HepG2 (cell line): ENCODE measurements at regions not wholly inside any gene's neighbourhood (a gene's known extent, or its start where the extent isn't known, plus 50 kb on each side); places are given as distances from the start of the nearest gene placed in this dataset.

Source experiments
- ATAC-seq: fragments of 200-7000 bp; cut with Tn5 transposase; 3 replicates; pipeline ENCODE4 v1.9.1; 2020; ENCODE audit warnings: mild to moderate bottlenecking, moderate library complexity
- BruUV-seq: library from RNA; stranded (reverse); fragments of 400-500 nt; replicated peaks from 2 replicates; lab custom pipeline; 2021; lab: Mats Ljungman, UMichigan
- CTCF ChIA-PET: fragments of 300-600 bp; formaldehyde crosslinking; extraction: SDS; loops from one replicate; lab custom pipeline; 2021; ENCODE audit warnings: low total read pairs, inconsistent platforms, low intra/inter-chr PET ratio; lab: Yijun Ruan, JAX
- POLR2A ChIA-PET: fragments of 350-600 bp; sonication (Branson Sonifier 250); formaldehyde crosslinking; loops from one replicate; lab custom pipeline; 2020; ENCODE audit warnings: antibody characterized with exemption, inconsistent platforms; lab: Yijun Ruan, JAX
- DNase-seq: peaks from one replicate; pipeline ENCODE4 v3.0.0-alpha.2; 2015; ENCODE audit warnings: low spot score
- FAIRE-seq: peaks from 3 replicates; lab custom pipeline; 2011; peaks lifted over from hg19 to GRCh38; lab: Jason Lieb, UNC
- H2AFZ ChIP-seq: one replicate; pipeline ENCODE4 v1.6.1; 2011; ENCODE audit warnings: low read length, inconsistent platforms
- H3K27ac ChIP-seq: fragments of 300-600 bp; 3 replicates; pipeline ENCODE4 v1.8.0; 2011; ENCODE audit warnings: mixed run types, mild to moderate bottlenecking, mixed read lengths, low read length, inconsistent platforms; ENCODE audit not compliant: insufficient read depth; ENCODE audit errors: extremely low read length
- H3K27me3 ChIP-seq, 2 experiments: fragments of 200-600 bp in 1 of 2; 2 replicates in 1 of 2; 3 replicates in 1 of 2; pipeline versions ENCODE4 v1.6.0 to v1.8.0; 2011; ENCODE audit warnings: low read length in 2 of 2, mild to moderate bottlenecking in 2 of 2, moderate library complexity in 2 of 2, inconsistent platforms in 1 of 2; ENCODE audit not compliant: insufficient read depth in 2 of 2, control insufficient read depth in 1 of 2
- H3K36me3 ChIP-seq, 2 experiments: fragments of 200-600 bp in 1 of 2; replicated peaks in 1 of 2; 2 replicates in 1 of 2; 3 replicates in 1 of 2; pipeline versions ENCODE4 v1.5.1 to v1.8.0; 2011; ENCODE audit warnings: low read length in 2 of 2, inconsistent platforms in 1 of 2; ENCODE audit not compliant: insufficient read depth in 2 of 2, control insufficient read depth in 1 of 2
- H3K4me1 ChIP-seq: 2 replicates; pipeline ENCODE4 v1.5.1; 2012; ENCODE audit warnings: low read length, inconsistent platforms; ENCODE audit not compliant: insufficient read depth
- H3K4me2 ChIP-seq: 2 replicates; pipeline ENCODE4 v1.6.0; 2011; ENCODE audit warnings: low read depth, low read length, inconsistent platforms
- H3K4me3 ChIP-seq, 3 experiments: fragments of 200-600 bp in 1 of 3; sonication (generic), shearing (Covaris generic) in 1 of 3; replicated peaks in 1 of 3; 2 replicates each; pipeline ENCODE4 v1.5.1; 2011 to 2016; ENCODE audit warnings: low read length in 3 of 3, inconsistent platforms in 2 of 3, low read depth in 2 of 3, mild to moderate bottlenecking in 2 of 3, control low read depth in 1 of 3, mixed read lengths in 1 of 3; ENCODE audit not compliant: insufficient read depth in 1 of 3
- H3K79me2 ChIP-seq: one replicate; pipeline ENCODE4 v1.6.1; 2011; ENCODE audit warnings: low read length, inconsistent platforms; ENCODE audit not compliant: insufficient read depth
- H3K9ac ChIP-seq: 2 replicates; pipeline ENCODE4 v1.6.0; 2011; ENCODE audit warnings: mild to moderate bottlenecking, low read depth, low read length, inconsistent platforms; ENCODE audit not compliant: insufficient read depth
- H3K9me3 ChIP-seq: 2 replicates; pipeline ENCODE4 v1.5.1; 2012; ENCODE audit warnings: mild to moderate bottlenecking, low read length
- H4K20me1 ChIP-seq: 2 replicates; pipeline ENCODE4 v1.6.0; 2011; ENCODE audit warnings: inconsistent platforms, mild to moderate bottlenecking, low read length, moderate library complexity; ENCODE audit not compliant: insufficient read depth
- AGO2 ChIP-seq: fragments of 200-400 bp; formaldehyde crosslinking; optimal IDR thresholded peaks from 2 replicates; pipeline ENCODE3; 2017; ENCODE audit warnings: mild to moderate bottlenecking, low read depth, low read length, moderate library complexity
- AHR ChIP-seq: IDR thresholded peaks from 2 replicates; pipeline ENCODE4 v1.6.1; 2018; ENCODE audit warnings: missing genetic modification reagents, missing compliant biosample characterization
- ARNTL ChIP-seq: sonication (generic); formaldehyde crosslinking; IDR thresholded peaks from 2 replicates; pipeline ENCODE4 v1.4.0; 2020; ENCODE audit warnings: mild to moderate bottlenecking, missing genetic modification reagents
- DPF2 ChIP-seq: sonication (generic); formaldehyde crosslinking; IDR thresholded peaks from 2 replicates; pipeline ENCODE4 v1.4.0; 2020; ENCODE audit warnings: mild to moderate bottlenecking, low read depth, missing genetic modification reagents, borderline replicate concordance
- EZH2 ChIP-seq: conservative IDR thresholded peaks from 2 replicates; pipeline ENCODE4 v1.6.1; 2012; ENCODE audit warnings: mild to moderate bottlenecking, low read depth, low read length, moderate library complexity
- MAFF ChIP-seq: IDR thresholded peaks from 2 replicates; pipeline ENCODE4 v1.6.1; 2011; ENCODE audit warnings: low read depth, low read length, improper control_type of control experiment
- NFYB ChIP-seq: sonication (generic); formaldehyde crosslinking; IDR thresholded peaks from 2 replicates; pipeline ENCODE4 v1.4.0; 2020; ENCODE audit warnings: missing genetic modification reagents
- NFYC ChIP-seq: IDR thresholded peaks from 2 replicates; pipeline ENCODE4 v1.6.1; 2016; ENCODE audit warnings: missing genetic modification reagents, missing compliant biosample characterization
- SMC3 ChIP-seq: IDR thresholded peaks from 2 replicates; pipeline ENCODE4 v1.6.1; 2011; ENCODE audit warnings: low read length, improper control_type of control experiment
- ZNF230 ChIP-seq: sonication (generic); formaldehyde crosslinking; IDR thresholded peaks from 2 replicates; pipeline ENCODE4 v1.4.0; 2020; ENCODE audit warnings: mild to moderate bottlenecking, missing genetic modification reagents
- ZNF234 ChIP-seq: sonication (generic); formaldehyde crosslinking; conservative IDR thresholded peaks from 2 replicates; pipeline ENCODE4 v1.5.1; 2020; ENCODE audit warnings: mild to moderate bottlenecking, missing genetic modification reagents
- ZNF3 ChIP-seq: IDR thresholded peaks from 2 replicates; pipeline ENCODE4 v1.7.0; 2017; ENCODE audit warnings: inconsistent platforms
- ZNF350 ChIP-seq: sonication (generic); formaldehyde crosslinking; IDR thresholded peaks from 2 replicates; pipeline ENCODE4 v1.4.0; 2020; ENCODE audit warnings: mild to moderate bottlenecking, low read depth, missing genetic modification reagents, borderline replicate concordance
- ZNF446 ChIP-seq: sonication (generic); formaldehyde crosslinking; IDR thresholded peaks from 2 replicates; pipeline ENCODE4 v1.5.0; 2020; ENCODE audit warnings: mild to moderate bottlenecking, missing genetic modification reagents
- ZNF451 ChIP-seq: sonication (generic); formaldehyde crosslinking; IDR thresholded peaks from 2 replicates; pipeline ENCODE4 v1.5.0; 2020; ENCODE audit warnings: mild to moderate bottlenecking, missing genetic modification reagents
- ZNF788 ChIP-seq: sonication (generic); formaldehyde crosslinking; IDR thresholded peaks from 2 replicates; pipeline ENCODE4 v1.5.0; 2020; ENCODE audit warnings: mild to moderate bottlenecking, missing genetic modification reagents, borderline replicate concordance
- WGBS: methylation state at CpG from one replicate; pipeline ENCODE4 v1.1.6; 2017; ENCODE audit warnings: low lambda C conversion rate; 5-methylcytosine and 5-hydroxymethylcytosine counted together
- in situ Hi-C: cut with HindIII; loops from 2 replicates; pipeline ENCODE4 v1.10.0; 2017; ENCODE audit warnings: low pct_unique_long_range_greater_than_20kb; ENCODE audit not compliant: extremely low pct_ligation_motif_present
- intact Hi-C: fragments of 100-400 bp; cut with micrococcal nuclease; formaldehyde crosslinking; loops from one replicate; pipeline ENCODE4 v1.10.0; 2022; ENCODE audit not compliant: unreplicated experiment
- TF ChIP-seq, protein P1 (sequence below): sonication (generic); formaldehyde crosslinking; IDR thresholded peaks from 2 replicates; pipeline ENCODE4 v1.5.0; 2020; ENCODE audit warnings: missing genetic modification reagents
- TF ChIP-seq, protein P2 (sequence below): conservative IDR thresholded peaks from 2 replicates; pipeline ENCODE4 v1.6.1; 2018; ENCODE audit warnings: missing genetic modification reagents

DNA sequence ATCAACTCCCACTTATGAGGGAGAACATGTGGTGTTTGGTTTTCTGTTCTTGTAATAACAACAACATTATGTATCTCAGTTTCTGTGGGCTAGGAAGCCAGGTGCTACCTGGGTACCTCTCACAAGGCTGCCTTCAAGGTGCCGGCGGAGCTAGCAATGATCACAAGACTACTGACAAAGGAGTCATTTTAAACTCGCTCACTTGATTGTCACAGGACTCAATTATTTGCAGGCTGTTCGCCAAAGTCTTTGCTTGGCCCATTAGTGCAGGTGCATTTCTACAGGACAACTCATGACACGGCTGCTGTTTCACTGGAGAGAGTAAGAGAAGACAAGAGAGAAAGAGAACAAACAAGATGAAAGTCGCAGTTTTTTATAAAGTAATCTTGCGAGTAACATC lies 1237.4 kb upstream of the TMPRSS15 start:
- in situ Hi-C loops = no loop called here
- H3K27me3 ChIP-seq = no peaks in the 10 kb centered on the region
- ATAC-seq (no peak), DNase-seq (no peak), FAIRE-seq (no peak)
- WGBS = 34% methylated on average over 7 of the region's 7 CpGs
- H3K79me2 ChIP-seq = no peaks in the 10 kb centered on the region
- CTCF ChIA-PET = no interaction called here
- H3K9ac ChIP-seq = no peak overlapping the region
- no peaks in the 10 kb centered on the region for H4K20me1 ChIP-seq
- no peak overlapping the region for H3K4me2 ChIP-seq
- H3K4me1 ChIP-seq = no peaks in the 10 kb centered on the region
- intact Hi-C loops = no loop called here
- H3K4me3 ChIP-seq = no peak overlapping the region
- no peak for TF ChIP-seq ZNF234 (CRISPR knock-in tag)
- no peak for TF ChIP-seq ZNF230 (CRISPR knock-in tag)
- TF ChIP-seq NFYB (CRISPR knock-in tag) = no peak
- H3K36me3 ChIP-seq = no peaks in the 10 kb centered on the region
- BruUV-seq = no TSS peak
- H3K9me3 ChIP-seq = peaks cover 59% of the 10 kb centered on the region
- POLR2A ChIA-PET = no interaction called here
- no peak overlapping the region for H2AFZ ChIP-seq
- no peak overlapping the region for H3K27ac ChIP-seq

DNA sequence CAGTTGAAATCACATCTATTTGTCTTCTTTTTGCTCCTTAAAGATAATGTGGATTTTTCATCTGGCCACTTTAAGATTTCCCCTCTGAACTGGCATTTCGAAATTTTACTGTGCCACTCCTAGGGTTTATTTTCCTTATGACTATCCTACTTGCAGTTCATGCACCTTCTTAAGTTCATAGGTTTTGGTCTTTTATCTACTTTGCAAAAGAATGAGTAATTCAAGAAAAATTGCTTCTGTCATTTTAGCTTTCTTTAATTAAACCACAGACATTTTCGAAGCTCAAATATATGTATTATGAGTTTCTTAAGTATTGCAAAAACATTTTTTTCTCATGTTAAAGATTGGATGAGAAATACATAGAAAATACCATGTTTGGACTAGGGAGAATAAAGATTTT lies 1244.8 kb upstream of the TMPRSS15 start:
- no peak overlapping the region for H2AFZ ChIP-seq
- ChIA-PET CTCF (no interaction called here), POLR2A (no interaction called here)
- no peaks in the 10 kb centered on the region for H3K79me2 ChIP-seq
- no peak overlapping the region for H3K27ac ChIP-seq
- no peak for DNase-seq
- in situ Hi-C loops (no loop called here), intact Hi-C loops (no loop called here)
- ATAC-seq = no peak
- H3K9me3 ChIP-seq = peaks cover 61% of the 10 kb centered on the region
- no peak for FAIRE-seq
- H4K20me1 ChIP-seq = no peaks in the 10 kb centered on the region
- no TSS peak for BruUV-seq
- no peaks in the 10 kb centered on the region for H3K27me3 ChIP-seq
- H3K4me3 ChIP-seq = no peak overlapping the region
- no peaks in the 10 kb centered on the region for H3K4me1 ChIP-seq
- H3K36me3 ChIP-seq = no peaks in the 10 kb centered on the region
- 1% methylated on average over 2 of the region's 2 CpGs for WGBS
- H3K9ac ChIP-seq = no peak overlapping the region
- no peak overlapping the region for H3K4me2 ChIP-seq
- TF ChIP-seq ZNF451 (CRISPR knock-in tag) = no peak
- TF ChIP-seq AHR (CRISPR knock-in tag) = no peak
- no peak for TF ChIP-seq ZNF788
- TF ChIP-seq AGO2 = no peak
- TF ChIP-seq ARNTL (CRISPR knock-in tag) = no peak
- TF ChIP-seq MAFF = no peak
- TF ChIP-seq, protein P1, sequence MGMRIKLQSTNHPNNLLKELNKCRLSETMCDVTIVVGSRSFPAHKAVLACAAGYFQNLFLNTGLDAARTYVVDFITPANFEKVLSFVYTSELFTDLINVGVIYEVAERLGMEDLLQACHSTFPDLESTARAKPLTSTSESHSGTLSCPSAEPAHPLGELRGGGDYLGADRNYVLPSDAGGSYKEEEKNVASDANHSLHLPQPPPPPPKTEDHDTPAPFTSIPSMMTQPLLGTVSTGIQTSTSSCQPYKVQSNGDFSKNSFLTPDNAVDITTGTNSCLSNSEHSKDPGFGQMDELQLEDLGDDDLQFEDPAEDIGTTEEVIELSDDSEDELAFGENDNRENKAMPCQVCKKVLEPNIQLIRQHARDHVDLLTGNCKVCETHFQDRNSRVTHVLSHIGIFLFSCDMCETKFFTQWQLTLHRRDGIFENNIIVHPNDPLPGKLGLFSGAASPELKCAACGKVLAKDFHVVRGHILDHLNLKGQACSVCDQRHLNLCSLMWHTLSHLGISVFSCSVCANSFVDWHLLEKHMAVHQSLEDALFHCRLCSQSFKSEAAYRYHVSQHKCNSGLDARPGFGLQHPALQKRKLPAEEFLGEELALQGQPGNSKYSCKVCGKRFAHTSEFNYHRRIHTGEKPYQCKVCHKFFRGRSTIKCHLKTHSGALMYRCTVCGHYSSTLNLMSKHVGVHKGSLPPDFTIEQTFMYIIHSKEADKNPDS (CRISPR knock-in tag) = no peak
- no peak for TF ChIP-seq NFYC (CRISPR knock-in tag)
- no peak for TF ChIP-seq ZNF3 (CRISPR knock-in tag)
- TF ChIP-seq SMC3 = no peak
- TF ChIP-seq EZH2 = no peak
- TF ChIP-seq ZNF446 = no peak
- TF ChIP-seq, protein P2, sequence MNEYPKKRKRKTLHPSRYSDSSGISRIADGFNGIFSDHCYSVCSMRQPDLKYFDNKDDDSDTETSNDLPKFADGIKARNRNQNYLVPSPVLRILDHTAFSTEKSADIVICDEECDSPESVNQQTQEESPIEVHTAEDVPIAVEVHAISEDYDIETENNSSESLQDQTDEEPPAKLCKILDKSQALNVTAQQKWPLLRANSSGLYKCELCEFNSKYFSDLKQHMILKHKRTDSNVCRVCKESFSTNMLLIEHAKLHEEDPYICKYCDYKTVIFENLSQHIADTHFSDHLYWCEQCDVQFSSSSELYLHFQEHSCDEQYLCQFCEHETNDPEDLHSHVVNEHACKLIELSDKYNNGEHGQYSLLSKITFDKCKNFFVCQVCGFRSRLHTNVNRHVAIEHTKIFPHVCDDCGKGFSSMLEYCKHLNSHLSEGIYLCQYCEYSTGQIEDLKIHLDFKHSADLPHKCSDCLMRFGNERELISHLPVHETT = no peak
- no peak for TF ChIP-seq ZNF350
- TF ChIP-seq DPF2 = no peak
